D721Med (cell line): ENCODE measurements at regions not wholly inside any gene's neighbourhood (a gene's known extent, or its start where the extent isn't known, plus 50 kb on each side); places are given as distances from the start of the nearest gene placed in this dataset.

Experiments
- DNase-seq: peaks from one replicate; pipeline ENCODE4 v3.0.0; 2011; ENCODE audit warnings: low spot score; ENCODE audit not compliant: insufficient read length
- FAIRE-seq: peaks from 2 replicates; lab custom pipeline; 2011; peaks lifted over from hg19 to GRCh38; lab: Jason Lieb, UNC
- TF ChIP-seq, protein P1 (sequence below): IDR thresholded peaks from 2 replicates; pipeline ENCODE4 v1.5.1; 2012; ENCODE audit warnings: mild to moderate bottlenecking, control low read depth; ENCODE audit not compliant: insufficient read depth; ENCODE audit errors: missing control alignments

DNA sequence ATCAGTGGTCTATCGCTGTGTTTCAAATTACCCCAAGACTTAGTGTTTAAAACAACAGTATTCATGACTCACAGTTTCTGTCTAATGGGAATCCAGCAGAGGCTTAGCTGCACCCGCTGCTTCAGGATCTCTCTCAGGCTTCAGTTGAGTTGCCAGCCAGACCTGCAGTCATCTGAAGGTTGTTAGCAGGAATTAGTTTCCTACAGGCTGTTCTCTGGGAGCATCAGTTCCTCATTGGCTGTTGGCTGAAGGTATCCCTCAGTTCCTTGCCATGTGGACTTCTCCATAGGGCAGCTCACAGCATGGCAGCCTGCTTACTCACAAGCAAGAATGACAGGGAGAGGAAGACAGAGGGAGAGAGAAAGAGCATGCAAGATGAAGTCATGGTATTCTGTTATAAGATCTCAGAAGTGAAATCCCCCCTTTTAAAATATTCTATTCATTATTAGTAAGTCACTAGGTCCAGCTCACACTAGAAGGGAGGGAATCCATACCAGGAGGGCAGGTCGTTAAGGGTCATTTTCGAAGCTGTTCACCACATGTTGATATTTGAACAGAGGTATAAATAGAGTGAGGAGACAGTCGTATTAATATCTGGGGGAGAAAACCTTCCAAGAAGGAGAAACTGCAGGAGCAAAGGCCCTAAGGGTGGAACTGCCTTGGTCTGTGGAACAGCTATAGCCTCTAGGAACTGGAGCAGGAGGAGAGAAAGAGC, 473.9 kb upstream of the PPP2R3A start:
- TF ChIP-seq, protein P1, sequence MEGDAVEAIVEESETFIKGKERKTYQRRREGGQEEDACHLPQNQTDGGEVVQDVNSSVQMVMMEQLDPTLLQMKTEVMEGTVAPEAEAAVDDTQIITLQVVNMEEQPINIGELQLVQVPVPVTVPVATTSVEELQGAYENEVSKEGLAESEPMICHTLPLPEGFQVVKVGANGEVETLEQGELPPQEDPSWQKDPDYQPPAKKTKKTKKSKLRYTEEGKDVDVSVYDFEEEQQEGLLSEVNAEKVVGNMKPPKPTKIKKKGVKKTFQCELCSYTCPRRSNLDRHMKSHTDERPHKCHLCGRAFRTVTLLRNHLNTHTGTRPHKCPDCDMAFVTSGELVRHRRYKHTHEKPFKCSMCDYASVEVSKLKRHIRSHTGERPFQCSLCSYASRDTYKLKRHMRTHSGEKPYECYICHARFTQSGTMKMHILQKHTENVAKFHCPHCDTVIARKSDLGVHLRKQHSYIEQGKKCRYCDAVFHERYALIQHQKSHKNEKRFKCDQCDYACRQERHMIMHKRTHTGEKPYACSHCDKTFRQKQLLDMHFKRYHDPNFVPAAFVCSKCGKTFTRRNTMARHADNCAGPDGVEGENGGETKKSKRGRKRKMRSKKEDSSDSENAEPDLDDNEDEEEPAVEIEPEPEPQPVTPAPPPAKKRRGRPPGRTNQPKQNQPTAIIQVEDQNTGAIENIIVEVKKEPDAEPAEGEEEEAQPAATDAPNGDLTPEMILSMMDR = no peak
- DNase-seq = no peak
- FAIRE-seq = no peak

DNA sequence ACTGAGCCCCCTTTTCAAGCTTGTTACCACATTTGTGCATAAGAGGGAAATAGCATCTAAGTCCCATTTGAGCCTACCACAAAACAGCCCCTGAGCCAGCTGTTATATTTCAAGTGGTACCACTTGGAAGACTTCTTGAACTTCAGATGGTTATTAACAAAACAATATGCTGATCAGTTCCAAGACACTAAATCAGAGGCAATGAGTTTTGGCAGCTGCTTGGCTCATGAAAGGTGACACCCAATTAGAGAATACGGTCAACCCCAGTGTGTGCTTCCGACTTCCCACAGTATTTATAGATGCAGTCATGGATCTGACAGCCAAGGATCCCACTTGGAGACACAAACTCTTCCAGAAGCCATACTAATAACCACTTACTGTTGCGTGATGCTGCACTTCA, 469.6 kb upstream of the PPP2R3A start:
- no peak for DNase-seq
- TF ChIP-seq, protein P1 = no peak
- FAIRE-seq = no peak

DNA sequence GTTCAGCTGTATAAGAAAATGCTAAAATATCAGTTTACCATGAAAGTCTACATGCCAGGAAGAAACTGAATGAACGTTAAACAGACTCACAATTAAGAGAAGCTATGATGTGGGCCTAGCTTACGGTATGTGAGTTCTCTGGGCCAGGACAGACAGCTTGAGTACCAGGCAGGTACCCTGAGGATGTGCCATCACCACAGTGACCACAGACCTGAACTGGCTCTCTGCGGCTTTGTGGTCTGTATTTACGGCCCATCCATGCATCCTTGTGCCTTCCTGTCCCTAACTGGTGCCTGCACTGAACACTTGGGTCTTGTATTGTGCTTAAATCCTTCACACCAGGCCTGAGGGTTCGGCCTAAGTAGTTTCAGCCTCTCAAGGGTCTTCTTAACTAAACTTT, 467.5 kb upstream of the PPP2R3A start:
- no peak for FAIRE-seq
- no peak for DNase-seq
- TF ChIP-seq, protein P1 = no peak

DNA sequence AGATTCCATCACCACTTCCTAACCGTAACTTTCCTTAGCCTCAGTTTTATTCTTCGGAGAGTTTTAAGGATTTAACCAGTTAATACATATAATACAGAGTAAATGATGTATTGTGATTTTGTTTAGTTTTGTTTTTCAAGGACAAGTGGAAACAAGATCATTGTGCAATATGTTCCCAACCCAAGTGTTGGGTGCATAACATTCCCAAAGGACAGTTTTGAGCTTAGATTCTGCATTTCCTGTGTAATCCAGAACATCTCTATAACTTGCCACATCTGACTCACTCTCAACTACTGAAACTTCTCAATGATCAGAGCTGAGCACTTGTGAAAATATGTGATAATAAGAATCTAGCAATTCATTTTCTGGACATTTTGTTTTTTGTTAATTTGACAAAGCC, 466.1 kb upstream of the PPP2R3A start:
- DNase-seq = no peak
- TF ChIP-seq, protein P1 = no peak
- FAIRE-seq = no peak

DNA sequence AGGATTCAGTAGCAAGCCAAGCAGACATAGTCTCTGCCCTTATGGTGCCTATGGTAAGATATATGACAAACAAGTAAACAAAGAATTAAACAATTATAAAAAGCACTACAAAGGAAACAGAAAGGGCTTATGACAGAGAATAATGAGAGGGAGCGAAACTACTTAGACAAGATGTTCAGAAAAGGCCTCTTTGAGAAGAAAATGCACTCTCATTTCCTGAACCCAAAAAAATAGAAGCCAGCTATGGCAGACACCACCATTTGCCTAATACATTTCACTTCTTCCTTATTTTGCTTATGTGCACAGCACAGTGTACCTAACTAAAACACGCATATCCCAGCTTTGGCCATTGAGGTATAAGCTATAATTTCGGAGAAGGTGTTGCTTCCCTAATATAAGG, 465.5 kb upstream of the PPP2R3A start:
- no peak for DNase-seq
- TF ChIP-seq, protein P1 = no peak
- no peak for FAIRE-seq

DNA sequence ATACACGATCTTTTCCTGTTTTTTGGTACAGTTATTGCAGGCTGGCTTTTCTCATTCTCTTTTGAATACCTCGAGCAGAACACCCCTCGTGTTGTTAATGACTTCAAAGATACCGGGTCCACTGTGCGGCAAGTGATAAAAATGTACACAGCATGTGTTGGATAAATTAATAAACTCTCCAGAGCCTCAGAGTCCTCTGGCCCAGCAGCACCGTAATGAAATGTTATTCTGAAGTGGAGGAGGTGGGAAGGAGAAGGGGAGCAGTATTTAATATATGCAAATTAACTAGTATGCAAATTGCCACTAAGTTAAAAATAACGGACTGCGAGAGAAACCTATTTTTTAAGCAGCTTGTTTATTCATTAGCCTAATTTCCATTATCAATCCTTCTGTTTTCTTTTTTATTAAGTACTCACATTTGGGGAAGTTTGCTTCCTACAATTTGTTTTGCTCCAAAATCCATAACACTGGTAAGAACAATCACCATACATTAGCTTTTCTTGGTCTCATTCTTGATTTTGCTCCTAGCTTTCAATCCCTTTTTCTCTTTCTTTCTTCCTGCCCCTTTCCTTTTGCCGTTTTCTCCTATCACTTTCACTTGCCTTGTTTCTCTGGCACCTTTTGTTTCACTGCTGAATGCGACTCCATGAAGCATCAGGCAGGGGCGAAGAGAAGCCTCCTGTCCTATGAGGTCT, 462.3 kb upstream of the PPP2R3A start:
- no peak for FAIRE-seq
- TF ChIP-seq, protein P1 = no peak
- DNase-seq = no peak
